ENCODE measurements at regions not wholly inside any gene's neighbourhood (a gene's known extent, or its start where the extent isn't known, plus 50 kb on each side); places are given as distances from the start of the nearest gene placed in this dataset.

- Histone ChIP-seq H3K9me1 (ENCODE audit: insufficient read depth, low read length) (no peaks in the 10 kb centered on the region), H2BK20ac (ENCODE audit: low read depth, low read length) (no peak overlapping the region), H3K14ac (replicated peaks; ENCODE audit: low read depth, low read length) (no peak overlapping the region), H2AK9ac (replicated peaks; ENCODE audit: low read depth, low read length, poor library complexity) (no peak overlapping the region), H2BK5ac (ENCODE audit: low read depth, low read length, poor library complexity, severe bottlenecking) (no peak overlapping the region), H4K91ac (ENCODE audit: insufficient read depth, low read depth, low read length) (no peak overlapping the region), H3K56ac (ENCODE audit: extremely low read depth, insufficient read depth, low read length) (no peak overlapping the region), H3K18ac (ENCODE audit: low read depth, low read length) (no peak overlapping the region), H3K4me2 (ENCODE audit: low read depth, low read length) (no peak overlapping the region), H2BK120ac (ENCODE audit: low read depth, low read length) (no peak overlapping the region), H2AK5ac (ENCODE audit: low read depth, low read length) (no peak overlapping the region), H3K4me3 (ENCODE audit: insufficient read depth, low read depth, low read length) (no peak overlapping the region), H3K27ac (ENCODE audit: insufficient read depth, low read length) (no peak overlapping the region), H4K8ac (ENCODE audit: low read depth in 2 of 2, low read length in 2 of 2) (no peak overlapping the region), H3K79me1 (ENCODE audit: low read depth in 1 of 2, low read length in 2 of 2) (no peaks in the 10 kb centered on the region), H3K4ac (ENCODE audit: low read depth, low read length) (no peak overlapping the region), H3K4me1 (ENCODE audit: control insufficient read depth, insufficient read depth, low read length) (no peaks in the 10 kb centered on the region), H3K36me3 (ENCODE audit: control insufficient read depth, insufficient read depth, low read length) (no peaks in the 10 kb centered on the region), H4K20me1 (ENCODE audit: insufficient read depth, low read length) (no peaks in the 10 kb centered on the region), H3K9me3 (ENCODE audit: control insufficient read depth, insufficient read depth, low read length) (no peaks in the 10 kb centered on the region), H3K23ac (ENCODE audit: low read depth, low read length) (no peak overlapping the region), H2BK15ac (ENCODE audit: low read depth, low read length) (no peak overlapping the region), H3K9ac (ENCODE audit: low read depth, low read length) (no peak overlapping the region), H2AFZ (replicated peaks; ENCODE audit: low read length, poor library complexity) (no peak overlapping the region), H3K27me3 (ENCODE audit: control insufficient read depth, insufficient read depth, low read length) (0 out of 2 replicates have a peak, but pooled peaks cover 1% of the 10 kb centered on the region), H4K5ac (ENCODE audit: low read depth, low read length) (no peak overlapping the region)
- dilution Hi-C loops (cut with HindIII; ENCODE audit: low sequenced_read_pairs, unreplicated experiment) (no loop called here), in situ Hi-C loops (cut with MboI; ENCODE audit: low sequenced_read_pairs) (no loop called here), intact Hi-C loops (cut with micrococcal nuclease) (no loop called here)
- ChIA-PET CTCF (interaction anchor here (0.5 to 0.8 kb wide), 2 partner anchors 144 to 175 kb away, joined by 3 to 4 read pairs; no protein-coding TSS in a partner anchor), POLR2A (ENCODE audit: unreplicated experiment) (no interaction called here)
- DNase-seq (no peak), ATAC-seq (ENCODE audit: low read depth) (no peak)
- WGBS, 2 experiments (ENCODE audit: extremely low coverage in 2 of 2, insufficient read length in 1 of 2): 64% methylated on average over 2 of the region's 4 CpGs; no CpG with 5 or more reads in 1 of the 2 experiments
- no peak for TF ChIP-seq CHD1 (IDR thresholded peaks at IDR 0.05; ENCODE audit: low read depth, low read length)
- TF ChIP-seq POLR2A (IDR thresholded peaks at IDR 0.05; ENCODE audit: low read depth, low read length): no peak
- no peak for TF ChIP-seq MAFK (IDR thresholded peaks at IDR 0.05; ENCODE audit: low read depth, low read length)
- TF ChIP-seq, protein P1, sequence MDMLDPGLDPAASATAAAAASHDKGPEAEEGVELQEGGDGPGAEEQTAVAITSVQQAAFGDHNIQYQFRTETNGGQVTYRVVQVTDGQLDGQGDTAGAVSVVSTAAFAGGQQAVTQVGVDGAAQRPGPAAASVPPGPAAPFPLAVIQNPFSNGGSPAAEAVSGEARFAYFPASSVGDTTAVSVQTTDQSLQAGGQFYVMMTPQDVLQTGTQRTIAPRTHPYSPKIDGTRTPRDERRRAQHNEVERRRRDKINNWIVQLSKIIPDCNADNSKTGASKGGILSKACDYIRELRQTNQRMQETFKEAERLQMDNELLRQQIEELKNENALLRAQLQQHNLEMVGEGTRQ (IDR thresholded peaks at IDR 0.05; ENCODE audit: low read depth, low read length): no peak
- TF ChIP-seq CEBPB (IDR thresholded peaks at IDR 0.05; ENCODE audit: low read depth, low read length): no peak
- no peak for TF ChIP-seq MAZ (IDR thresholded peaks at IDR 0.05; ENCODE audit: borderline replicate concordance, low read depth, low read length)
- TF ChIP-seq RCOR1 (IDR thresholded peaks at IDR 0.05; ENCODE audit: insufficient replicate concordance, low read length): no peak
- TF ChIP-seq FOS (IDR thresholded peaks at IDR 0.05; ENCODE audit: low read depth, low read length): no peak
- TF ChIP-seq RFX5 (IDR thresholded peaks at IDR 0.05; ENCODE audit: low read depth, low read length): no peak
- TF ChIP-seq RAD21 (IDR thresholded peaks at IDR 0.05; ENCODE audit: low read length): no peak
- no peak for TF ChIP-seq ELK1 (IDR thresholded peaks at IDR 0.05; ENCODE audit: borderline replicate concordance, low read depth, low read length)
- no peak for TF ChIP-seq BHLHE40 (IDR thresholded peaks at IDR 0.05; ENCODE audit: low read depth, low read length)
- TF ChIP-seq NFE2L2 (IDR thresholded peaks at IDR 0.05; ENCODE audit: low read depth, low read length): no peak
- TF ChIP-seq, protein P2, sequence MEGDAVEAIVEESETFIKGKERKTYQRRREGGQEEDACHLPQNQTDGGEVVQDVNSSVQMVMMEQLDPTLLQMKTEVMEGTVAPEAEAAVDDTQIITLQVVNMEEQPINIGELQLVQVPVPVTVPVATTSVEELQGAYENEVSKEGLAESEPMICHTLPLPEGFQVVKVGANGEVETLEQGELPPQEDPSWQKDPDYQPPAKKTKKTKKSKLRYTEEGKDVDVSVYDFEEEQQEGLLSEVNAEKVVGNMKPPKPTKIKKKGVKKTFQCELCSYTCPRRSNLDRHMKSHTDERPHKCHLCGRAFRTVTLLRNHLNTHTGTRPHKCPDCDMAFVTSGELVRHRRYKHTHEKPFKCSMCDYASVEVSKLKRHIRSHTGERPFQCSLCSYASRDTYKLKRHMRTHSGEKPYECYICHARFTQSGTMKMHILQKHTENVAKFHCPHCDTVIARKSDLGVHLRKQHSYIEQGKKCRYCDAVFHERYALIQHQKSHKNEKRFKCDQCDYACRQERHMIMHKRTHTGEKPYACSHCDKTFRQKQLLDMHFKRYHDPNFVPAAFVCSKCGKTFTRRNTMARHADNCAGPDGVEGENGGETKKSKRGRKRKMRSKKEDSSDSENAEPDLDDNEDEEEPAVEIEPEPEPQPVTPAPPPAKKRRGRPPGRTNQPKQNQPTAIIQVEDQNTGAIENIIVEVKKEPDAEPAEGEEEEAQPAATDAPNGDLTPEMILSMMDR (conservative IDR thresholded peaks at IDR 0.05; ENCODE audit: low read depth, low read length): no peak
- no peak for TF ChIP-seq SMC3 (IDR thresholded peaks at IDR 0.05; ENCODE audit: low read depth, low read length)
- TF ChIP-seq MXI1 (IDR thresholded peaks at IDR 0.05; ENCODE audit: borderline replicate concordance, low read depth, low read length): no peak
- no TSS peak for BruUV-seq (replicated peaks)
Observed at GRCh38 chr7:132009778-132010177, 453.4 kb upstream of the PODXL start.

Data from IMR-90 (cell line).